ENCODE measurements at regions not wholly inside any gene's neighbourhood (a gene's known extent, or its start where the extent isn't known, plus 50 kb on each side); places are given as distances from the start of the nearest gene placed in this dataset.

DNA sequence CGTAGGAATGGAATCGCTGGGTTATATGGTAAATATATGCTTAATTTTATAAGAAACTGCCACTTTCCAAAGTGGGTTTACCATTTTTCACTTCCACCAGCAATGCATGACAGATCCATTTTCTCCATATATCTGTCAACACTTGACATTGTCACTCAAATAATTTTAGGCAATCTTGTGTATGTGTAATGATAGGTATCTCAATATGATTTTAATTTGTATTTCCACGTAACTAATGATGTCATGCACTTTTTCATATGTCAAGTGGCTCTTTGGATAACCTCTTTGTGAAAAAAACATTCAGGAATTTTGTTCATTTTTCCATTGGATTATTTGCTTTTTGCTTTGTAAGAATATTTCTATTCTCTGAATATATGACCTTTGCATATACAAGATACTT is 419.9 kb downstream of the BTBD3 start:
- TF ChIP-seq, protein P1, sequence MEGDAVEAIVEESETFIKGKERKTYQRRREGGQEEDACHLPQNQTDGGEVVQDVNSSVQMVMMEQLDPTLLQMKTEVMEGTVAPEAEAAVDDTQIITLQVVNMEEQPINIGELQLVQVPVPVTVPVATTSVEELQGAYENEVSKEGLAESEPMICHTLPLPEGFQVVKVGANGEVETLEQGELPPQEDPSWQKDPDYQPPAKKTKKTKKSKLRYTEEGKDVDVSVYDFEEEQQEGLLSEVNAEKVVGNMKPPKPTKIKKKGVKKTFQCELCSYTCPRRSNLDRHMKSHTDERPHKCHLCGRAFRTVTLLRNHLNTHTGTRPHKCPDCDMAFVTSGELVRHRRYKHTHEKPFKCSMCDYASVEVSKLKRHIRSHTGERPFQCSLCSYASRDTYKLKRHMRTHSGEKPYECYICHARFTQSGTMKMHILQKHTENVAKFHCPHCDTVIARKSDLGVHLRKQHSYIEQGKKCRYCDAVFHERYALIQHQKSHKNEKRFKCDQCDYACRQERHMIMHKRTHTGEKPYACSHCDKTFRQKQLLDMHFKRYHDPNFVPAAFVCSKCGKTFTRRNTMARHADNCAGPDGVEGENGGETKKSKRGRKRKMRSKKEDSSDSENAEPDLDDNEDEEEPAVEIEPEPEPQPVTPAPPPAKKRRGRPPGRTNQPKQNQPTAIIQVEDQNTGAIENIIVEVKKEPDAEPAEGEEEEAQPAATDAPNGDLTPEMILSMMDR (IDR thresholded peaks at IDR 0.05) = no peak
- no peak for TF ChIP-seq POLR2A (IDR thresholded peaks at IDR 0.05)

All from tibial nerve (tissue), 3 donors.